Endothelial cell of umbilical vein (primary cell): ENCODE measurements at regions not wholly inside any gene's neighbourhood (a gene's known extent, or its start where the extent isn't known, plus 50 kb on each side); places are given as distances from the start of the nearest gene placed in this dataset.

Experiments used
- BruUV-seq: library from RNA; stranded (reverse); fragments of 400-500 nt; replicated peaks from 2 replicates; lab custom pipeline; 2021; lab: Mats Ljungman, UMichigan
- CTCF ChIA-PET: fragments of 300-600, 350-600 bp; sonication (Branson Sonifier 250); formaldehyde crosslinking; loops from one replicate; lab custom pipeline; 2021; ENCODE audit warnings: antibody characterized with exemption, inconsistent platforms; lab: Charles Lee
- POLR2A ChIA-PET: fragments of 300-600, 350-600 bp; sonication (Branson Sonifier 250); formaldehyde crosslinking; loops from one replicate; lab custom pipeline; 2021; ENCODE audit warnings: antibody characterized with exemption, inconsistent platforms; lab: Charles Lee
- DNase-seq: peaks from one replicate; pipeline ENCODE4 v3.0.0-alpha.2; 2011; ENCODE audit warnings: low read depth, low spot score
- FAIRE-seq: peaks from 2 replicates; lab custom pipeline; 2011; peaks lifted over from hg19 to GRCh38; lab: Jason Lieb, UNC
- H2AFZ ChIP-seq: 2 replicates; pipeline ENCODE4 v1.6.0; 2012; ENCODE audit warnings: low read depth, low read length, control low read depth, inconsistent platforms
- H3K27ac ChIP-seq: 2 replicates; pipeline ENCODE4 v1.5.1; 2011; ENCODE audit warnings: low read depth, mild to moderate bottlenecking, control low read depth, low read length, moderate library complexity; ENCODE audit not compliant: insufficient read depth
- H3K27me3 ChIP-seq, 2 experiments: 2 replicates each; pipeline versions ENCODE4 v1.6.0 to v1.6.1; 2011; ENCODE audit warnings: low read length in 2 of 2, mixed read lengths in 1 of 2; ENCODE audit not compliant: control insufficient read depth in 2 of 2, insufficient read depth in 2 of 2
- H3K36me3 ChIP-seq, 2 experiments: 2 replicates in 1 of 2; 3 replicates in 1 of 2; pipeline ENCODE4 v1.5.1; 2011; ENCODE audit warnings: low read length in 2 of 2, mild to moderate bottlenecking in 1 of 2, moderate library complexity in 1 of 2; ENCODE audit not compliant: control insufficient read depth in 2 of 2, insufficient read depth in 2 of 2; ENCODE audit errors: extremely low read depth in 1 of 2
- H3K4me1 ChIP-seq: 3 replicates; pipeline ENCODE4 v1.5.1; 2011; ENCODE audit warnings: mild to moderate bottlenecking, low read length; ENCODE audit not compliant: control insufficient read depth, insufficient read depth; ENCODE audit errors: extremely low read depth
- H3K4me2 ChIP-seq: 2 replicates; pipeline ENCODE4 v1.6.1; 2011; ENCODE audit warnings: low read length, control low read depth, mixed read lengths; ENCODE audit not compliant: insufficient read depth
- H3K4me3 ChIP-seq, 3 experiments: fragments of 200-600 bp in 1 of 3; sonication (generic), shearing (Covaris generic) in 1 of 3; replicated peaks in 1 of 3; 2 replicates each; pipeline ENCODE4 v1.5.1; 2011 to 2016; ENCODE audit warnings: control low read depth in 3 of 3, low read length in 3 of 3, mild to moderate bottlenecking in 2 of 3, inconsistent platforms in 1 of 3, low read depth in 1 of 3, moderate library complexity in 1 of 3; ENCODE audit not compliant: insufficient read depth in 1 of 3
- H3K79me2 ChIP-seq: 2 replicates; pipeline ENCODE4 v1.6.0; 2012; ENCODE audit warnings: low read length, inconsistent platforms; ENCODE audit not compliant: control insufficient read depth, insufficient read depth
- H3K9ac ChIP-seq: replicated peaks from 2 replicates; pipeline ENCODE3; 2011; ENCODE audit warnings: low read length, control low read depth; ENCODE audit not compliant: insufficient read depth; ENCODE audit errors: extremely low read depth
- H3K9me1 ChIP-seq: replicated peaks from 3 replicates; pipeline ENCODE4 v1.6.0; 2011; ENCODE audit warnings: mild to moderate bottlenecking, low read length; ENCODE audit not compliant: control insufficient read depth, insufficient read depth; ENCODE audit errors: extremely low read depth
- H3K9me3 ChIP-seq: replicated peaks from 2 replicates; pipeline ENCODE4 v1.5.1; 2012; ENCODE audit warnings: low read length, inconsistent platforms; ENCODE audit not compliant: control insufficient read depth, insufficient read depth
- H4K20me1 ChIP-seq: replicated peaks from 2 replicates; pipeline ENCODE3; 2011; ENCODE audit warnings: mild to moderate bottlenecking, low read length; ENCODE audit not compliant: control insufficient read depth, insufficient read depth; ENCODE audit errors: extremely low read depth
- CTCF ChIP-seq, 2 donors: IDR thresholded peaks; 1 replicate in 1 of 2; 2 replicates in 1 of 2; pipeline ENCODE4 v1.5.1; 2011; ENCODE audit warnings: low read length in 2 of 2, mild to moderate bottlenecking in 2 of 2, moderate library complexity in 2 of 2, control low read depth in 1 of 2, inconsistent platforms in 1 of 2, low read depth in 1 of 2; ENCODE audit not compliant: insufficient read depth in 1 of 2; ENCODE audit errors: extremely low read depth in 1 of 2
- EZH2 ChIP-seq: IDR thresholded peaks from 2 replicates; pipeline ENCODE4 v1.6.1; 2012; ENCODE audit warnings: borderline replicate concordance, low read depth, mild to moderate bottlenecking, moderate library complexity, low read length, inconsistent platforms; ENCODE audit not compliant: severe bottlenecking
- FOS ChIP-seq: IDR thresholded peaks from 2 replicates; pipeline ENCODE4 v1.6.1; 2011; ENCODE audit warnings: mild to moderate bottlenecking, low read length, moderate library complexity, borderline replicate concordance; ENCODE audit not compliant: insufficient read depth
- JUN ChIP-seq: IDR thresholded peaks from 2 replicates; pipeline ENCODE4 v1.6.1; 2011; ENCODE audit warnings: borderline replicate concordance, low read depth; ENCODE audit not compliant: insufficient read length, insufficient read depth
- MAX ChIP-seq: IDR thresholded peaks from 2 replicates; pipeline ENCODE4 v1.6.1; 2011; ENCODE audit not compliant: insufficient read depth, insufficient read length
- MYC ChIP-seq: IDR thresholded peaks from one replicate; pipeline ENCODE4 v1.6.1; 2011; ENCODE audit warnings: mild to moderate bottlenecking, low read depth, low read length
- POLR2AphosphoS5 ChIP-seq: IDR thresholded peaks from 2 replicates; pipeline ENCODE4 v1.6.1; 2012; ENCODE audit warnings: low read depth, mild to moderate bottlenecking, control low read depth, low read length, moderate library complexity; ENCODE audit not compliant: insufficient read depth
- dilution Hi-C: fragments of 300-500 bp; cut with MboI; formaldehyde crosslinking; loops from one replicate; pipeline ENCODE4 v1.15.0; 2019; ENCODE audit warnings: low sequenced_read_pairs; ENCODE audit not compliant: extremely low pct_ligation_motif_present
- intact Hi-C: fragments of 100-400 bp; cut with micrococcal nuclease; formaldehyde crosslinking; loops from one replicate; pipeline ENCODE4 v1.10.0; 2022

GRCh38 chr2:65960953-65961352 lies 474.0 kb upstream of the MEIS1 start:
- DNase-seq: no peak
- no peak overlapping the region for H3K27ac ChIP-seq
- dilution Hi-C loops: no loop called here
- no peaks in the 10 kb centered on the region for H3K27me3 ChIP-seq
- ChIA-PET CTCF (no interaction called here), POLR2A (no interaction called here)
- H3K9me3 ChIP-seq: peaks cover 1% of the 10 kb centered on the region
- no peaks in the 10 kb centered on the region for H4K20me1 ChIP-seq
- H3K4me3 ChIP-seq: no peak overlapping the region
- H3K4me1 ChIP-seq: no peaks in the 10 kb centered on the region
- no peaks in the 10 kb centered on the region for H3K36me3 ChIP-seq
- no peak overlapping the region for H2AFZ ChIP-seq
- no peaks in the 10 kb centered on the region for H3K9me1 ChIP-seq
- TF ChIP-seq MYC (no peak), EZH2 (no peak), JUN (no peak)
- no peak for FAIRE-seq
- no peaks in the 10 kb centered on the region for H3K79me2 ChIP-seq
- H3K4me2 ChIP-seq: no peak overlapping the region
- intact Hi-C loops: no loop called here
- BruUV-seq: no TSS peak
- H3K9ac ChIP-seq: no peak overlapping the region

- no peaks in the 10 kb centered on the region for H3K9me1 ChIP-seq
- dilution Hi-C loops: no loop called here
- H2AFZ ChIP-seq: no peak overlapping the region
- H3K9me3 ChIP-seq: peaks cover 1% of the 10 kb centered on the region
- no peaks in the 10 kb centered on the region for H3K36me3 ChIP-seq
- no peaks in the 10 kb centered on the region for H3K27me3 ChIP-seq
- FAIRE-seq (no peak), DNase-seq (no peak)
- H4K20me1 ChIP-seq: no peaks in the 10 kb centered on the region
- ChIA-PET CTCF (no interaction called here), POLR2A (no interaction called here)
- intact Hi-C loops: no loop called here
- H3K4me1 ChIP-seq: no peaks in the 10 kb centered on the region
- no peak overlapping the region for H3K27ac ChIP-seq
- no TSS peak for BruUV-seq
- no peak overlapping the region for H3K4me3 ChIP-seq
- no peak overlapping the region for H3K4me2 ChIP-seq
- no peak overlapping the region for H3K9ac ChIP-seq
- TF ChIP-seq POLR2AphosphoS5: no peak
- no peak for TF ChIP-seq CTCF (IDR thresholded peaks at IDR 0.05; ENCODE audit: extremely low read depth in 1 of 2, insufficient read depth in 1 of 2, low read depth in 1 of 2, low read length in 2 of 2)
- no peak for TF ChIP-seq MAX
- no peak for TF ChIP-seq FOS
- no peak for TF ChIP-seq MYC
- no peak for TF ChIP-seq JUN
- H3K79me2 ChIP-seq: no peaks in the 10 kb centered on the region
Observed at GRCh38 chr2:65957886-65958285, 477.0 kb upstream of the MEIS1 start.
